HCT116 (cell line): ENCODE measurements at regions not wholly inside any gene's neighbourhood (a gene's known extent, or its start where the extent isn't known, plus 50 kb on each side); places are given as distances from the start of the nearest gene placed in this dataset.

Experiments used
- CBX3 ChIP-seq: IDR thresholded peaks from 2 replicates; pipeline ENCODE4 v1.6.1; 2012; ENCODE audit warnings: low read depth
- POLR2AphosphoS5 ChIP-seq: IDR thresholded peaks from 2 replicates; pipeline ENCODE4 v1.6.1; 2011; ENCODE audit warnings: mild to moderate bottlenecking, low read depth, low read length, moderate library complexity
- REST ChIP-seq: IDR thresholded peaks from 2 replicates; pipeline ENCODE4 v1.6.1; 2012; ENCODE audit warnings: low read depth
- TF ChIP-seq, protein P1 (sequence below), 3 experiments: fragments of 200-600 bp in 1 of 3; sonication (generic) in 1 of 3; IDR thresholded peaks in 2 of 3; conservative IDR thresholded peaks in 1 of 3; 2 replicates each; pipeline ENCODE4 v1.5.1; 2012 to 2017; ENCODE audit warnings: low read depth in 2 of 3, low read length in 2 of 3, antibody characterized with exemption in 1 of 3, borderline replicate concordance in 1 of 3, control low read depth in 1 of 3, mild to moderate bottlenecking in 1 of 3, mixed read lengths in 1 of 3, mixed run types in 1 of 3, moderate library complexity in 1 of 3; ENCODE audit not compliant: insufficient read depth in 1 of 3

- TF ChIP-seq, protein P1, sequence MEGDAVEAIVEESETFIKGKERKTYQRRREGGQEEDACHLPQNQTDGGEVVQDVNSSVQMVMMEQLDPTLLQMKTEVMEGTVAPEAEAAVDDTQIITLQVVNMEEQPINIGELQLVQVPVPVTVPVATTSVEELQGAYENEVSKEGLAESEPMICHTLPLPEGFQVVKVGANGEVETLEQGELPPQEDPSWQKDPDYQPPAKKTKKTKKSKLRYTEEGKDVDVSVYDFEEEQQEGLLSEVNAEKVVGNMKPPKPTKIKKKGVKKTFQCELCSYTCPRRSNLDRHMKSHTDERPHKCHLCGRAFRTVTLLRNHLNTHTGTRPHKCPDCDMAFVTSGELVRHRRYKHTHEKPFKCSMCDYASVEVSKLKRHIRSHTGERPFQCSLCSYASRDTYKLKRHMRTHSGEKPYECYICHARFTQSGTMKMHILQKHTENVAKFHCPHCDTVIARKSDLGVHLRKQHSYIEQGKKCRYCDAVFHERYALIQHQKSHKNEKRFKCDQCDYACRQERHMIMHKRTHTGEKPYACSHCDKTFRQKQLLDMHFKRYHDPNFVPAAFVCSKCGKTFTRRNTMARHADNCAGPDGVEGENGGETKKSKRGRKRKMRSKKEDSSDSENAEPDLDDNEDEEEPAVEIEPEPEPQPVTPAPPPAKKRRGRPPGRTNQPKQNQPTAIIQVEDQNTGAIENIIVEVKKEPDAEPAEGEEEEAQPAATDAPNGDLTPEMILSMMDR (IDR thresholded peaks at IDR 0.05 in 2 of 3, conservative IDR thresholded peaks at IDR 0.05 in 1 of 3; ENCODE audit: borderline replicate concordance in 1 of 3, insufficient read depth in 1 of 3, low read depth in 2 of 3, low read length in 2 of 3), result no peak
- TF ChIP-seq POLR2AphosphoS5 (no peak), REST (no peak), CBX3 (no peak)
Measured at GRCh38 chr6:21744331-21744730, 150.8 kb downstream of the SOX4 start.
